ENCODE measurements at regions not wholly inside any gene's neighbourhood (a gene's known extent, or its start where the extent isn't known, plus 50 kb on each side); places are given as distances from the start of the nearest gene placed in this dataset.
A peak's percentile ranks its signal among the peaks of the same experiment; 100 is the strongest.

DNA sequence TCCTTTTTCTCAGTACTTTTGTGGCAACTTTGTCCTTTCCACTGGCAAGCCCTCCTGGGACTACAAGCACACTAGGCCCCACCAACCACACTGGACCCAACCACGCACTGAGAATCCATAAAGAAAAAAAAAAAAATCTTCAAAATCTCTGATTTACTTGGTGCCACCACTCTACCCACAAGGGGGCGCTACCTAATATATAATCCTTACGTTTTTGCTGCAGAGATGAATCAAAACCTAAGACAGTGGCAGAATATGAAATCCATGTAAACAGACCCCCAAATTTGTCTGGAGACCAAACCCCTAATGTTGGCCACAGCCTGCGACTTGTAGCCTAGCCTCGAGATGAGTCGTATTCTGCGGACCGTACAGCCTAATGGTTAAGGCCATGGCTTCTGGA lies 63.5 kb upstream of the ARHGAP36 start:
- no peak for TF ChIP-seq MEF2A (IDR thresholded peaks at IDR 0.05; ENCODE audit: borderline replicate concordance, low read depth)
- TF ChIP-seq, protein P1, sequence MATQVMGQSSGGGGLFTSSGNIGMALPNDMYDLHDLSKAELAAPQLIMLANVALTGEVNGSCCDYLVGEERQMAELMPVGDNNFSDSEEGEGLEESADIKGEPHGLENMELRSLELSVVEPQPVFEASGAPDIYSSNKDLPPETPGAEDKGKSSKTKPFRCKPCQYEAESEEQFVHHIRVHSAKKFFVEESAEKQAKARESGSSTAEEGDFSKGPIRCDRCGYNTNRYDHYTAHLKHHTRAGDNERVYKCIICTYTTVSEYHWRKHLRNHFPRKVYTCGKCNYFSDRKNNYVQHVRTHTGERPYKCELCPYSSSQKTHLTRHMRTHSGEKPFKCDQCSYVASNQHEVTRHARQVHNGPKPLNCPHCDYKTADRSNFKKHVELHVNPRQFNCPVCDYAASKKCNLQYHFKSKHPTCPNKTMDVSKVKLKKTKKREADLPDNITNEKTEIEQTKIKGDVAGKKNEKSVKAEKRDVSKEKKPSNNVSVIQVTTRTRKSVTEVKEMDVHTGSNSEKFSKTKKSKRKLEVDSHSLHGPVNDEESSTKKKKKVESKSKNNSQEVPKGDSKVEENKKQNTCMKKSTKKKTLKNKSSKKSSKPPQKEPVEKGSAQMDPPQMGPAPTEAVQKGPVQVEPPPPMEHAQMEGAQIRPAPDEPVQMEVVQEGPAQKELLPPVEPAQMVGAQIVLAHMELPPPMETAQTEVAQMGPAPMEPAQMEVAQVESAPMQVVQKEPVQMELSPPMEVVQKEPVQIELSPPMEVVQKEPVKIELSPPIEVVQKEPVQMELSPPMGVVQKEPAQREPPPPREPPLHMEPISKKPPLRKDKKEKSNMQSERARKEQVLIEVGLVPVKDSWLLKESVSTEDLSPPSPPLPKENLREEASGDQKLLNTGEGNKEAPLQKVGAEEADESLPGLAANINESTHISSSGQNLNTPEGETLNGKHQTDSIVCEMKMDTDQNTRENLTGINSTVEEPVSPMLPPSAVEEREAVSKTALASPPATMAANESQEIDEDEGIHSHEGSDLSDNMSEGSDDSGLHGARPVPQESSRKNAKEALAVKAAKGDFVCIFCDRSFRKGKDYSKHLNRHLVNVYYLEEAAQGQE (IDR thresholded peaks at IDR 0.05; ENCODE audit: low read depth, low read length): no peak
- TF ChIP-seq FOXJ3 (CRISPR knock-in tag; IDR thresholded peaks at IDR 0.05): no peak
- no peak for TF ChIP-seq YY1 (IDR thresholded peaks at IDR 0.05; ENCODE audit: low read depth)
- TF ChIP-seq, protein P2, sequence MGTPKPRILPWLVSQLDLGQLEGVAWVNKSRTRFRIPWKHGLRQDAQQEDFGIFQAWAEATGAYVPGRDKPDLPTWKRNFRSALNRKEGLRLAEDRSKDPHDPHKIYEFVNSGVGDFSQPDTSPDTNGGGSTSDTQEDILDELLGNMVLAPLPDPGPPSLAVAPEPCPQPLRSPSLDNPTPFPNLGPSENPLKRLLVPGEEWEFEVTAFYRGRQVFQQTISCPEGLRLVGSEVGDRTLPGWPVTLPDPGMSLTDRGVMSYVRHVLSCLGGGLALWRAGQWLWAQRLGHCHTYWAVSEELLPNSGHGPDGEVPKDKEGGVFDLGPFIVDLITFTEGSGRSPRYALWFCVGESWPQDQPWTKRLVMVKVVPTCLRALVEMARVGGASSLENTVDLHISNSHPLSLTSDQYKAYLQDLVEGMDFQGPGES (IDR thresholded peaks at IDR 0.05; ENCODE audit: low read depth, low read length): no peak
- TF ChIP-seq, protein P3, sequence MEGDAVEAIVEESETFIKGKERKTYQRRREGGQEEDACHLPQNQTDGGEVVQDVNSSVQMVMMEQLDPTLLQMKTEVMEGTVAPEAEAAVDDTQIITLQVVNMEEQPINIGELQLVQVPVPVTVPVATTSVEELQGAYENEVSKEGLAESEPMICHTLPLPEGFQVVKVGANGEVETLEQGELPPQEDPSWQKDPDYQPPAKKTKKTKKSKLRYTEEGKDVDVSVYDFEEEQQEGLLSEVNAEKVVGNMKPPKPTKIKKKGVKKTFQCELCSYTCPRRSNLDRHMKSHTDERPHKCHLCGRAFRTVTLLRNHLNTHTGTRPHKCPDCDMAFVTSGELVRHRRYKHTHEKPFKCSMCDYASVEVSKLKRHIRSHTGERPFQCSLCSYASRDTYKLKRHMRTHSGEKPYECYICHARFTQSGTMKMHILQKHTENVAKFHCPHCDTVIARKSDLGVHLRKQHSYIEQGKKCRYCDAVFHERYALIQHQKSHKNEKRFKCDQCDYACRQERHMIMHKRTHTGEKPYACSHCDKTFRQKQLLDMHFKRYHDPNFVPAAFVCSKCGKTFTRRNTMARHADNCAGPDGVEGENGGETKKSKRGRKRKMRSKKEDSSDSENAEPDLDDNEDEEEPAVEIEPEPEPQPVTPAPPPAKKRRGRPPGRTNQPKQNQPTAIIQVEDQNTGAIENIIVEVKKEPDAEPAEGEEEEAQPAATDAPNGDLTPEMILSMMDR (IDR thresholded peaks at IDR 0.05): peak; percentile 87
- TF ChIP-seq, protein P4, sequence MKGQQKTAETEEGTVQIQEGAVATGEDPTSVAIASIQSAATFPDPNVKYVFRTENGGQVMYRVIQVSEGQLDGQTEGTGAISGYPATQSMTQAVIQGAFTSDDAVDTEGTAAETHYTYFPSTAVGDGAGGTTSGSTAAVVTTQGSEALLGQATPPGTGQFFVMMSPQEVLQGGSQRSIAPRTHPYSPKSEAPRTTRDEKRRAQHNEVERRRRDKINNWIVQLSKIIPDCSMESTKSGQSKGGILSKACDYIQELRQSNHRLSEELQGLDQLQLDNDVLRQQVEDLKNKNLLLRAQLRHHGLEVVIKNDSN (IDR thresholded peaks at IDR 0.05; ENCODE audit: borderline replicate concordance, low read depth): no peak
- peak; percentile 68 for TF ChIP-seq SMC3 (IDR thresholded peaks at IDR 0.05; ENCODE audit: low read depth, low read length)
- no peak for TF ChIP-seq POLR2AphosphoS5 (IDR thresholded peaks at IDR 0.05; ENCODE audit: low read depth, low read length)

Data from SK-N-SH (cell line).